ENCODE measurements at regions not wholly inside any gene's neighbourhood (a gene's known extent, or its start where the extent isn't known, plus 50 kb on each side); places are given as distances from the start of the nearest gene placed in this dataset.

GRCh38 chr2:107007927-107008326 is 122.0 kb upstream of the ST6GAL2 start:
- no peak overlapping the region for H3K4me3 ChIP-seq
- DNase-seq = no peak
- no peak for ATAC-seq (ENCODE audit: insufficient read depth, low FRiP score)
- H3K4me1 ChIP-seq (ENCODE audit: control insufficient read depth in 5 of 5, insufficient read depth in 5 of 5, low read length in 5 of 5) = no peaks in the 10 kb centered on the region
- peaks cover 0 to 2% (median 0%) of the 10 kb centered on the region in 4 donors for H3K9me3 ChIP-seq (ENCODE audit: control insufficient read depth in 4 of 4, insufficient read depth in 3 of 4, low read length in 3 of 4)
- 59 to 84% methylated on average over 3 of the region's 3 CpGs for WGBS, 2 donors
- H3K27me3 ChIP-seq (ENCODE audit: control insufficient read depth in 3 of 3, insufficient read depth in 3 of 3, low read length in 2 of 3) = no peaks in the 10 kb centered on the region
- no peak overlapping the region for H3K27ac ChIP-seq (ENCODE audit: low read depth in 1 of 2, low read length in 1 of 2)
- no peaks in the 10 kb centered on the region for H3K36me3 ChIP-seq (ENCODE audit: control insufficient read depth in 4 of 4, insufficient read depth in 4 of 4, low read length in 4 of 4)
- H3K9ac ChIP-seq (ENCODE audit: insufficient read depth in 1 of 2, low read length in 2 of 2) = no peak overlapping the region
- TF ChIP-seq CTCF (IDR thresholded peaks at IDR 0.05; ENCODE audit: control extremely low read depth, extremely low read depth) = no peak

GRCh38 chr2:107008843-107009242 is 122.9 kb upstream of the ST6GAL2 start:
- no peaks in the 10 kb centered on the region for H3K27me3 ChIP-seq (ENCODE audit: control insufficient read depth in 3 of 3, insufficient read depth in 3 of 3, low read length in 2 of 3)
- no peak overlapping the region for H3K4me3 ChIP-seq
- H3K36me3 ChIP-seq (ENCODE audit: control insufficient read depth in 4 of 4, insufficient read depth in 4 of 4, low read length in 4 of 4) = no peaks in the 10 kb centered on the region
- no peak overlapping the region for H3K9ac ChIP-seq (ENCODE audit: insufficient read depth in 1 of 2, low read length in 2 of 2)
- H3K9me3 ChIP-seq (ENCODE audit: control insufficient read depth in 4 of 4, insufficient read depth in 3 of 4, low read length in 3 of 4) = peaks cover 0 to 2% (median 0%) of the 10 kb centered on the region in 4 donors
- ATAC-seq (ENCODE audit: insufficient read depth, low FRiP score) (no peak), DNase-seq (no peak)
- H3K4me1 ChIP-seq (ENCODE audit: control insufficient read depth in 5 of 5, insufficient read depth in 5 of 5, low read length in 5 of 5) = no peaks in the 10 kb centered on the region
- no peak overlapping the region for H3K27ac ChIP-seq (ENCODE audit: low read depth in 1 of 2, low read length in 1 of 2)
- whole genome bisulfite sequencing, 2 donors = 70 to 76% methylated on average over 3 of the region's 3 CpGs
- TF ChIP-seq CTCF (IDR thresholded peaks at IDR 0.05; ENCODE audit: control extremely low read depth, extremely low read depth) = no peak

GRCh38 chr2:107009275-107009674 is 123.3 kb upstream of the ST6GAL2 start:
- ATAC-seq (ENCODE audit: insufficient read depth, low FRiP score) (no peak), DNase-seq (no peak)
- no peak overlapping the region for H3K27ac ChIP-seq (ENCODE audit: low read depth in 1 of 2, low read length in 1 of 2)
- no peaks in the 10 kb centered on the region for H3K36me3 ChIP-seq (ENCODE audit: control insufficient read depth in 4 of 4, insufficient read depth in 4 of 4, low read length in 4 of 4)
- H3K9ac ChIP-seq (ENCODE audit: insufficient read depth in 1 of 2, low read length in 2 of 2) = no peak overlapping the region
- peaks cover 0 to 2% (median 0%) of the 10 kb centered on the region in 4 donors for H3K9me3 ChIP-seq (ENCODE audit: control insufficient read depth in 4 of 4, insufficient read depth in 3 of 4, low read length in 3 of 4)
- WGBS, 2 donors = 87 to 89% methylated on average over 3 of the region's 3 CpGs
- H3K4me3 ChIP-seq = no peak overlapping the region
- no peaks in the 10 kb centered on the region for H3K27me3 ChIP-seq (ENCODE audit: control insufficient read depth in 3 of 3, insufficient read depth in 3 of 3, low read length in 2 of 3)
- no peaks in the 10 kb centered on the region for H3K4me1 ChIP-seq (ENCODE audit: control insufficient read depth in 5 of 5, insufficient read depth in 5 of 5, low read length in 5 of 5)
- no peak for TF ChIP-seq CTCF (IDR thresholded peaks at IDR 0.05; ENCODE audit: control extremely low read depth, extremely low read depth)

- Histone ChIP-seq H3K27ac (ENCODE audit: low read depth in 1 of 2, low read length in 1 of 2) (no peak overlapping the region), H3K36me3 (ENCODE audit: control insufficient read depth in 4 of 4, insufficient read depth in 4 of 4, low read length in 4 of 4) (no peaks in the 10 kb centered on the region), H3K27me3 (ENCODE audit: control insufficient read depth in 3 of 3, insufficient read depth in 3 of 3, low read length in 2 of 3) (no peaks in the 10 kb centered on the region), H3K9me3 (ENCODE audit: control insufficient read depth in 4 of 4, insufficient read depth in 3 of 4, low read length in 3 of 4) (no peaks in the 10 kb centered on the region), H3K4me3 (no peak overlapping the region), H3K4me1 (ENCODE audit: control insufficient read depth in 5 of 5, insufficient read depth in 5 of 5, low read length in 5 of 5) (no peaks in the 10 kb centered on the region), H3K9ac (ENCODE audit: insufficient read depth in 1 of 2, low read length in 2 of 2) (no peak overlapping the region)
- DNase-seq (no peak), ATAC-seq (ENCODE audit: insufficient read depth, low FRiP score) (no peak)
- TF ChIP-seq CTCF (IDR thresholded peaks at IDR 0.05; ENCODE audit: control extremely low read depth, extremely low read depth) = no peak
- WGBS, 2 donors = 72 to 83% methylated on average over 5 of the region's 5 CpGs
These were observed 126.8 kb upstream of the ST6GAL2 start for GRCh38 chr2:107012714-107013306.
